Astrocyte (in vitro differentiated cells and primary cell): ENCODE measurements at regions not wholly inside any gene's neighbourhood (a gene's known extent, or its start where the extent isn't known, plus 50 kb on each side); places are given as distances from the start of the nearest gene placed in this dataset.
A peak's percentile ranks its signal among the peaks of the same experiment; 100 is the strongest.

Source experiments
- CTCF ChIP-seq: IDR thresholded peaks from 2 replicates; pipeline ENCODE4 v1.5.1; 2011; ENCODE audit warnings: low read depth, mild to moderate bottlenecking, inconsistent platforms, low read length, moderate library complexity; ENCODE audit not compliant: insufficient read depth
- EZH2 ChIP-seq: IDR thresholded peaks from 2 replicates; pipeline ENCODE4 v1.6.1; 2012; ENCODE audit warnings: mild to moderate bottlenecking, low read length, inconsistent platforms; ENCODE audit not compliant: insufficient read depth

DNA sequence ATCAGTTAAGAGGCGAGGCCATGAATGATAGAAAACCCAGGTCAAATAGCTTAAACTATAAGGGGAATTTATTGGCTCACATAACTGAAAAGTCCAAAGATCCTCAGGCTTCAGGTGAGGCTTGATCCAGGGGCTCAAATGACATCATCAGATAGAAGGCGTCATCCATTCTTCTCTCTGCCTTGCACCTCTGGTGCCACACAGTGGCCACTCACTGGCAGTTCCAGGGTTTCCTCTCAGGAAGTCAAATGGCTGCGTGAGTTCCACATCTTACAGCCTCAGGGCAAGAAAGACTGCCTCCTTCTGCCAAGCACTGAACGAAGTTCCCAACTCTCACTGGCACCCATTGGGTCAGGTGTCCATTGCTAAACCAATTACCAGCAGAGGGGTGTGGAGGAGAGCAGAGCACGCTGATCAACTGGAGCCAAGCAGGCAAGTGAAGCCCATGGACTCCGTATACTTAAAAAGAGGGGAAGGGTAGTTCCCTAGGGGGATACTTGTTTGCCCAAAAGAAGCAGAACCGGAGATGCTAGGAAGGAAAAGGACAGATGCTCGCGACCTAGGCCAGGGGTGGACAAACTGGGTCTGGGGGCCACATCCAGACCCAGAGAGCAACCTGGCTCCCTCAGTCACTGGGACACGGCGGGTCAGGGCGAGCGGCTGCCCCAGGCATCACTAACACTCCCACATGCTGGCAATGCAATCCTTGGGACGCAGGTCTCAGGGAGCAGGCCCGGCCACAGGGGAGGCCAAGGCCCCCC, 69.3 kb downstream of the SERPINA3 start:
- TF ChIP-seq CTCF (peak; percentile 70), EZH2 (no peak)
